NT2/D1 (cell line): ENCODE measurements at regions not wholly inside any gene's neighbourhood (a gene's known extent, or its start where the extent isn't known, plus 50 kb on each side); places are given as distances from the start of the nearest gene placed in this dataset.

Experiments used
- SUZ12 ChIP-seq: IDR thresholded peaks from 2 replicates; pipeline ENCODE4 v1.6.1; 2011; ENCODE audit not compliant: insufficient read length, insufficient read depth; ENCODE audit errors: extremely low read depth
- YY1 ChIP-seq: IDR thresholded peaks from 2 replicates; pipeline ENCODE4 v1.6.1; 2011; ENCODE audit not compliant: insufficient read length, insufficient read depth
- ZNF274 ChIP-seq: IDR thresholded peaks from 2 replicates; pipeline ENCODE4 v1.6.1; 2011; ENCODE audit warnings: mild to moderate bottlenecking, low read depth, low read length

- TF ChIP-seq YY1 = no peak
- no peak for TF ChIP-seq ZNF274
- TF ChIP-seq SUZ12 = no peak
Observed at GRCh38 chr3:34178415-34178814, 380.0 kb downstream of the PDCD6IP start.
